DND-41 (cell line): ENCODE measurements at regions not wholly inside any gene's neighbourhood (a gene's known extent, or its start where the extent isn't known, plus 50 kb on each side); places are given as distances from the start of the nearest gene placed in this dataset.
A peak's percentile ranks its signal among the peaks of the same experiment; 100 is the strongest.

ENCODE experiments used
- ATAC-seq: fragments of 200-7000 bp; cut with Tn5 transposase; 3 replicates; pipeline ENCODE4 v1.9.1; 2021; ENCODE audit warnings: low read depth; ENCODE audit not compliant: insufficient read depth
- DNase-seq: peaks from one replicate; pipeline ENCODE4 v3.0.0-alpha.2; 2020
- H2AFZ ChIP-seq: 2 replicates; pipeline ENCODE4 v1.6.0; 2012; ENCODE audit warnings: low read depth, low read length
- H3K27ac ChIP-seq: 2 replicates; pipeline ENCODE4 v1.5.1; 2012; ENCODE audit warnings: low read length, inconsistent platforms
- H3K27me3 ChIP-seq: fragments of 200-600 bp; sonication (generic); 2 replicates; pipeline ENCODE4 v1.6.0; 2012; ENCODE audit warnings: low read length, mild to moderate bottlenecking, inconsistent platforms; ENCODE audit not compliant: insufficient read depth, poor library complexity
- H3K36me3 ChIP-seq: 2 replicates; pipeline ENCODE4 v1.5.1; 2012; ENCODE audit warnings: low read length, inconsistent platforms; ENCODE audit not compliant: insufficient read depth
- H3K4me1 ChIP-seq: 2 replicates; pipeline ENCODE4 v1.5.1; 2012; ENCODE audit warnings: mild to moderate bottlenecking, low read length; ENCODE audit not compliant: insufficient read depth
- H3K4me2 ChIP-seq: 2 replicates; pipeline ENCODE4 v1.6.0; 2012; ENCODE audit warnings: mild to moderate bottlenecking, moderate library complexity, low read length, inconsistent platforms; ENCODE audit not compliant: insufficient read depth
- H3K4me3 ChIP-seq, 2 experiments: fragments of 200-600 bp in 1 of 2; shearing (Covaris generic) in 1 of 2; 2 replicates each; pipeline ENCODE4 v1.5.1; 2012 to 2016; ENCODE audit warnings: inconsistent platforms in 2 of 2, low read length in 2 of 2, mild to moderate bottlenecking in 2 of 2, low read depth in 1 of 2, moderate library complexity in 1 of 2
- H3K79me2 ChIP-seq: 2 replicates; pipeline ENCODE4 v1.6.0; 2012; ENCODE audit warnings: low read length, inconsistent platforms; ENCODE audit not compliant: insufficient read depth
- H3K9ac ChIP-seq: 2 replicates; pipeline ENCODE4 v1.6.0; 2012; ENCODE audit warnings: low read depth, mild to moderate bottlenecking, inconsistent platforms, low read length, moderate library complexity
- H3K9me3 ChIP-seq: 2 replicates; pipeline ENCODE4 v1.5.1; 2012; ENCODE audit warnings: low read length, moderate library complexity, mild to moderate bottlenecking, inconsistent platforms; ENCODE audit not compliant: insufficient read depth, severe bottlenecking
- H4K20me1 ChIP-seq: 2 replicates; pipeline ENCODE4 v1.6.0; 2012; ENCODE audit warnings: low read length; ENCODE audit not compliant: insufficient read depth
- CTCF ChIP-seq: IDR thresholded peaks from 2 replicates; pipeline ENCODE4 v1.5.1; 2012; ENCODE audit warnings: borderline replicate concordance, low read length, moderate library complexity, mild to moderate bottlenecking; ENCODE audit not compliant: poor library complexity, severe bottlenecking; ENCODE audit errors: extremely low read depth
- EZH2 ChIP-seq: IDR thresholded peaks from 3 replicates; pipeline ENCODE4 v1.6.1; 2012; ENCODE audit warnings: borderline replicate concordance, low read depth, mild to moderate bottlenecking, moderate library complexity, low read length, inconsistent platforms; ENCODE audit not compliant: severe bottlenecking

- Histone ChIP-seq H2AFZ (no peak overlapping the region), H3K79me2 (no peaks in the 10 kb centered on the region), H3K4me3 (no peak overlapping the region), H4K20me1 (0 out of 2 replicates have a peak, but pooled peaks cover 2% of the 10 kb centered on the region), H3K9me3 (no peaks in the 10 kb centered on the region), H3K27me3 (peaks cover 4% of the 10 kb centered on the region), H3K4me1 (no peaks in the 10 kb centered on the region), H3K9ac (no peak overlapping the region), H3K4me2 (no peak overlapping the region), H3K27ac (no peak overlapping the region), H3K36me3 (no peaks in the 10 kb centered on the region)
- DNase-seq (no peak), ATAC-seq (no peak)
- peak; percentile 9 for TF ChIP-seq CTCF
- no peak for TF ChIP-seq EZH2
These were observed 345.8 kb downstream of the RBM26 start for GRCh38 chr13:79060216-79060615.

- no peak overlapping the region for H3K27ac ChIP-seq
- no peak overlapping the region for H3K9ac ChIP-seq
- H3K4me1 ChIP-seq = no peaks in the 10 kb centered on the region
- H3K36me3 ChIP-seq = no peaks in the 10 kb centered on the region
- no peak overlapping the region for H3K4me3 ChIP-seq
- DNase-seq = no peak
- no peak for TF ChIP-seq EZH2
- no peak for TF ChIP-seq CTCF
- no peak for ATAC-seq
- no peaks in the 10 kb centered on the region for H3K9me3 ChIP-seq
- H3K27me3 ChIP-seq = no peaks in the 10 kb centered on the region
- no peaks in the 10 kb centered on the region for H3K79me2 ChIP-seq
- H3K4me2 ChIP-seq = no peak overlapping the region
- H2AFZ ChIP-seq = no peak overlapping the region
- H4K20me1 ChIP-seq = no peaks in the 10 kb centered on the region
These were observed 349.3 kb downstream of the RBM26 start for GRCh38 chr13:79056706-79057105.

GRCh38 chr13:79051472-79051871 lies 354.6 kb downstream of the RBM26 start:
- Histone ChIP-seq H3K4me1 (no peaks in the 10 kb centered on the region), H3K27ac (no peak overlapping the region), H3K9ac (no peak overlapping the region), H4K20me1 (no peaks in the 10 kb centered on the region), H2AFZ (no peak overlapping the region), H3K36me3 (no peaks in the 10 kb centered on the region), H3K27me3 (peaks cover 8% of the 10 kb centered on the region), H3K9me3 (no peaks in the 10 kb centered on the region), H3K4me2 (no peak overlapping the region), H3K79me2 (no peaks in the 10 kb centered on the region), H3K4me3 (no peak overlapping the region)
- no peak for ATAC-seq
- TF ChIP-seq CTCF (no peak), EZH2 (no peak)
- DNase-seq = no peak

GRCh38 chr13:79044415-79044814 lies 361.6 kb downstream of the RBM26 start:
- Histone ChIP-seq H3K9me3 (no peaks in the 10 kb centered on the region), H3K4me1 (no peaks in the 10 kb centered on the region), H3K36me3 (no peaks in the 10 kb centered on the region), H4K20me1 (no peaks in the 10 kb centered on the region), H3K79me2 (no peaks in the 10 kb centered on the region), H3K4me3 (no peak overlapping the region), H3K27me3 (no peaks in the 10 kb centered on the region), H3K27ac (no peak overlapping the region), H3K9ac (no peak overlapping the region), H2AFZ (no peak overlapping the region), H3K4me2 (no peak overlapping the region)
- DNase-seq (no peak), ATAC-seq (no peak)
- TF ChIP-seq CTCF (no peak), EZH2 (no peak)
